MM.1S (cell line): ENCODE measurements at regions not wholly inside any gene's neighbourhood (a gene's known extent, or its start where the extent isn't known, plus 50 kb on each side); places are given as distances from the start of the nearest gene placed in this dataset.

Experiments used
- CTCF ChIP-seq: fragments of 300-600 bp; sonication (generic); IDR thresholded peaks from 2 replicates; pipeline ENCODE4 v1.5.1; 2016; ENCODE audit warnings: antibody characterized with exemption, low read length, mixed read lengths
- EZH2 ChIP-seq: fragments of 300-600 bp; sonication (generic); optimal IDR thresholded peaks from 2 replicates; pipeline ENCODE3; 2017; ENCODE audit warnings: low read depth, mild to moderate bottlenecking, antibody characterized with exemption, low read length, mixed read lengths
- EZH2phosphoT487 ChIP-seq: fragments of 300-600 bp; sonication (generic); IDR thresholded peaks from 2 replicates; pipeline ENCODE4 v1.6.1; 2018; ENCODE audit warnings: antibody characterized with exemption, low read length

- no peak for TF ChIP-seq EZH2
- no peak for TF ChIP-seq CTCF
- no peak for TF ChIP-seq EZH2phosphoT487
Measured at GRCh38 chr2:221276601-221277000, 295.5 kb downstream of the EPHA4 start.
